ENCODE measurements at regions not wholly inside any gene's neighbourhood (a gene's known extent, or its start where the extent isn't known, plus 50 kb on each side); places are given as distances from the start of the nearest gene placed in this dataset.

GRCh38 chr1:213582976-213583567, 404.7 kb upstream of the PROX1 start:
- H2AFZ ChIP-seq (ENCODE audit: low read depth) = no peak overlapping the region
- no peak for DNase-seq
- H3K4me1 ChIP-seq (ENCODE audit: control insufficient read depth in 1 of 2, insufficient read depth in 2 of 2, low read depth in 1 of 2, low read length in 1 of 2) = no peaks in the 10 kb centered on the region
- no peak overlapping the region for H3K4me3 ChIP-seq (ENCODE audit: low read depth in 2 of 2, low read length in 1 of 2)
- no peak overlapping the region for H3K9ac ChIP-seq
- TF ChIP-seq EP300 (IDR thresholded peaks at IDR 0.05; ENCODE audit: borderline replicate concordance in 1 of 2, low read depth in 1 of 2, low read length in 1 of 2) (no peak), RCOR1 (IDR thresholded peaks at IDR 0.05; ENCODE audit: low read length) (no peak), NFIC (IDR thresholded peaks at IDR 0.05; ENCODE audit: borderline replicate concordance) (no peak), GATA2 (CRISPR knock-in tag; IDR thresholded peaks at IDR 0.05) (no peak), SMC3 (IDR thresholded peaks at IDR 0.05; ENCODE audit: low read depth, low read length) (no peak), YY1 (IDR thresholded peaks at IDR 0.05; ENCODE audit: low read depth) (no peak), NRF1 (IDR thresholded peaks at IDR 0.05; ENCODE audit: low read depth, low read length) (no peak), JUND (IDR thresholded peaks at IDR 0.05) (no peak), MAX (IDR thresholded peaks at IDR 0.05; ENCODE audit: low read depth) (no peak), TCF12 (IDR thresholded peaks at IDR 0.05) (no peak), MEF2A (IDR thresholded peaks at IDR 0.05; ENCODE audit: borderline replicate concordance, low read depth) (no peak)
- TF ChIP-seq, protein P1, sequence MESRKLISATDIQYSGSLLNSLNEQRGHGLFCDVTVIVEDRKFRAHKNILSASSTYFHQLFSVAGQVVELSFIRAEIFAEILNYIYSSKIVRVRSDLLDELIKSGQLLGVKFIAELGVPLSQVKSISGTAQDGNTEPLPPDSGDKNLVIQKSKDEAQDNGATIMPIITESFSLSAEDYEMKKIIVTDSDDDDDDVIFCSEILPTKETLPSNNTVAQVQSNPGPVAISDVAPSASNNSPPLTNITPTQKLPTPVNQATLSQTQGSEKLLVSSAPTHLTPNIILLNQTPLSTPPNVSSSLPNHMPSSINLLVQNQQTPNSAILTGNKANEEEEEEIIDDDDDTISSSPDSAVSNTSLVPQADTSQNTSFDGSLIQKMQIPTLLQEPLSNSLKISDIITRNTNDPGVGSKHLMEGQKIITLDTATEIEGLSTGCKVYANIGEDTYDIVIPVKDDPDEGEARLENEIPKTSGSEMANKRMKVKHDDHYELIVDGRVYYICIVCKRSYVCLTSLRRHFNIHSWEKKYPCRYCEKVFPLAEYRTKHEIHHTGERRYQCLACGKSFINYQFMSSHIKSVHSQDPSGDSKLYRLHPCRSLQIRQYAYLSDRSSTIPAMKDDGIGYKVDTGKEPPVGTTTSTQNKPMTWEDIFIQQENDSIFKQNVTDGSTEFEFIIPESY (IDR thresholded peaks at IDR 0.05; ENCODE audit: borderline replicate concordance, low read depth) = no peak
- TF ChIP-seq, protein P2, sequence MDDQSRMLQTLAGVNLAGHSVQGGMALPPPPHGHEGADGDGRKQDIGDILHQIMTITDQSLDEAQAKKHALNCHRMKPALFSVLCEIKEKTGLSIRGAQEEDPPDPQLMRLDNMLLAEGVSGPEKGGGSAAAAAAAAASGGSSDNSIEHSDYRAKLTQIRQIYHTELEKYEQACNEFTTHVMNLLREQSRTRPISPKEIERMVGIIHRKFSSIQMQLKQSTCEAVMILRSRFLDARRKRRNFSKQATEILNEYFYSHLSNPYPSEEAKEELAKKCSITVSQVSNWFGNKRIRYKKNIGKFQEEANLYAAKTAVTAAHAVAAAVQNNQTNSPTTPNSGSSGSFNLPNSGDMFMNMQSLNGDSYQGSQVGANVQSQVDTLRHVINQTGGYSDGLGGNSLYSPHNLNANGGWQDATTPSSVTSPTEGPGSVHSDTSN (IDR thresholded peaks at IDR 0.05) = no peak
- TF ChIP-seq, protein P3, sequence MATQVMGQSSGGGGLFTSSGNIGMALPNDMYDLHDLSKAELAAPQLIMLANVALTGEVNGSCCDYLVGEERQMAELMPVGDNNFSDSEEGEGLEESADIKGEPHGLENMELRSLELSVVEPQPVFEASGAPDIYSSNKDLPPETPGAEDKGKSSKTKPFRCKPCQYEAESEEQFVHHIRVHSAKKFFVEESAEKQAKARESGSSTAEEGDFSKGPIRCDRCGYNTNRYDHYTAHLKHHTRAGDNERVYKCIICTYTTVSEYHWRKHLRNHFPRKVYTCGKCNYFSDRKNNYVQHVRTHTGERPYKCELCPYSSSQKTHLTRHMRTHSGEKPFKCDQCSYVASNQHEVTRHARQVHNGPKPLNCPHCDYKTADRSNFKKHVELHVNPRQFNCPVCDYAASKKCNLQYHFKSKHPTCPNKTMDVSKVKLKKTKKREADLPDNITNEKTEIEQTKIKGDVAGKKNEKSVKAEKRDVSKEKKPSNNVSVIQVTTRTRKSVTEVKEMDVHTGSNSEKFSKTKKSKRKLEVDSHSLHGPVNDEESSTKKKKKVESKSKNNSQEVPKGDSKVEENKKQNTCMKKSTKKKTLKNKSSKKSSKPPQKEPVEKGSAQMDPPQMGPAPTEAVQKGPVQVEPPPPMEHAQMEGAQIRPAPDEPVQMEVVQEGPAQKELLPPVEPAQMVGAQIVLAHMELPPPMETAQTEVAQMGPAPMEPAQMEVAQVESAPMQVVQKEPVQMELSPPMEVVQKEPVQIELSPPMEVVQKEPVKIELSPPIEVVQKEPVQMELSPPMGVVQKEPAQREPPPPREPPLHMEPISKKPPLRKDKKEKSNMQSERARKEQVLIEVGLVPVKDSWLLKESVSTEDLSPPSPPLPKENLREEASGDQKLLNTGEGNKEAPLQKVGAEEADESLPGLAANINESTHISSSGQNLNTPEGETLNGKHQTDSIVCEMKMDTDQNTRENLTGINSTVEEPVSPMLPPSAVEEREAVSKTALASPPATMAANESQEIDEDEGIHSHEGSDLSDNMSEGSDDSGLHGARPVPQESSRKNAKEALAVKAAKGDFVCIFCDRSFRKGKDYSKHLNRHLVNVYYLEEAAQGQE (IDR thresholded peaks at IDR 0.05; ENCODE audit: low read depth, low read length) = no peak
- no peak overlapping the region for H3K4me2 ChIP-seq
- H3K79me2 ChIP-seq (ENCODE audit: insufficient read depth) = no peaks in the 10 kb centered on the region
- H3K9me2 ChIP-seq = no peaks in the 10 kb centered on the region
- ChIA-PET CTCF (no interaction called here), POLR2A (no interaction called here)
- no peaks in the 10 kb centered on the region for H4K20me1 ChIP-seq (ENCODE audit: insufficient read depth)
- H3K27ac ChIP-seq (ENCODE audit: low read depth in 2 of 2, low read length in 1 of 2) = no peak overlapping the region
- no peaks in the 10 kb centered on the region for H3F3A ChIP-seq (replicated peaks; ENCODE audit: insufficient read depth)
- H3K36me3 ChIP-seq (replicated peaks in 1 of 2; ENCODE audit: control insufficient read depth in 1 of 2, insufficient read depth in 2 of 2, low read length in 1 of 2) = no peaks in the 10 kb centered on the region
- WGBS (ENCODE audit: low lambda C conversion rate) = 51% methylated on average over 6 of the region's 6 CpGs
- H3K9me3 ChIP-seq = no peaks in the 10 kb centered on the region
- H3K27me3 ChIP-seq (ENCODE audit: insufficient read depth) = no peaks in the 10 kb centered on the region

All from SK-N-SH (cell line).